GM19351 (cell line): ENCODE measurements at regions not wholly inside any gene's neighbourhood (a gene's known extent, or its start where the extent isn't known, plus 50 kb on each side); places are given as distances from the start of the nearest gene placed in this dataset.
"Not testable (repeated sequence)": the region's sequence is repeated elsewhere in the genome, so short reads cannot be mapped to it uniquely, and the experiment has no call there.

ENCODE experiments used
- ATAC-seq: cut with Tn5 transposase; IDR thresholded peaks from one replicate; pipeline ENCODE4 v1.9.1; 2021; ENCODE audit warnings: mild to moderate bottlenecking, moderate library complexity; ENCODE audit not compliant: unreplicated experiment

- no peak for ATAC-seq
These were observed 135.6 kb upstream of the LYZL2 start for GRCh38 chr10:30765022-30765615.

- no peak for ATAC-seq
These were observed 134.4 kb upstream of the LYZL2 start for GRCh38 chr10:30763918-30764317.

- no peak for ATAC-seq
These were observed 133.1 kb upstream of the LYZL2 start for GRCh38 chr10:30762620-30763019.

GRCh38 chr10:30759423-30759822 lies 129.9 kb upstream of the LYZL2 start:
- ATAC-seq, result no peak

GRCh38 chr10:30758338-30758737 lies 128.8 kb upstream of the LYZL2 start:
- ATAC-seq, result no peak

- no peak for ATAC-seq
These were observed 127.3 kb upstream of the LYZL2 start for GRCh38 chr10:30756896-30757295.

- ATAC-seq, result no peak
These were observed 126.6 kb upstream of the LYZL2 start for GRCh38 chr10:30756151-30756550.

GRCh38 chr10:30755441-30755953 lies 125.9 kb upstream of the LYZL2 start:
- ATAC-seq, result no peak

GRCh38 chr10:30752481-30752881 lies 122.9 kb upstream of the LYZL2 start:
- ATAC-seq, result no peak

- ATAC-seq, result peak; percentile 59
These were observed 122.3 kb upstream of the LYZL2 start for GRCh38 chr10:30751678-30752331.

- peak; percentile 57 for ATAC-seq
These were observed 121.6 kb upstream of the LYZL2 start for GRCh38 chr10:30750971-30751677.

- ATAC-seq, result no peak
These were observed 119.8 kb upstream of the LYZL2 start for GRCh38 chr10:30749385-30749784.

GRCh38 chr10:30748152-30748973 lies 118.8 kb upstream of the LYZL2 start:
- no peak for ATAC-seq

- no peak for ATAC-seq
These were observed 118.1 kb upstream of the LYZL2 start for GRCh38 chr10:30747633-30748032.

GRCh38 chr10:30745953-30746352 lies 116.4 kb upstream of the LYZL2 start:
- ATAC-seq, result no peak

GRCh38 chr10:30744106-30744505 lies 114.6 kb upstream of the LYZL2 start:
- ATAC-seq, result no peak

GRCh38 chr10:30743586-30743985 lies 114.0 kb upstream of the LYZL2 start:
- no peak for ATAC-seq

GRCh38 chr10:30742471-30742870 lies 112.9 kb upstream of the LYZL2 start:
- ATAC-seq, result peak; percentile 61

- ATAC-seq, result not testable (repeated sequence)
These were observed 111.2 kb upstream of the LYZL2 start for GRCh38 chr10:30740774-30741173.

- ATAC-seq, result no peak
These were observed 108.9 kb upstream of the LYZL2 start for GRCh38 chr10:30738416-30738815.

GRCh38 chr10:30737931-30738391 lies 108.4 kb upstream of the LYZL2 start:
- peak; percentile 45 for ATAC-seq
